GM23248 (cell line): ENCODE measurements at regions not wholly inside any gene's neighbourhood (a gene's known extent, or its start where the extent isn't known, plus 50 kb on each side); places are given as distances from the start of the nearest gene placed in this dataset.
"Not testable (repeated sequence)": the region's sequence is repeated elsewhere in the genome, so short reads cannot be mapped to it uniquely, and the experiment has no call there.

Experiments used
- DNase-seq: peaks from one replicate; pipeline ENCODE4 v3.0.0-alpha.2; 2015
- H2AFZ ChIP-seq: fragments of 200-600 bp; sonication (generic); 2 replicates; pipeline ENCODE4 v1.6.1; 2016; ENCODE audit warnings: antibody characterized with exemption
- H3F3A ChIP-seq: fragments of 200-600 bp; sonication (generic); 2 replicates; pipeline ENCODE4 v1.6.1; 2016; ENCODE audit warnings: mild to moderate bottlenecking, antibody characterized with exemption, mixed run types; ENCODE audit not compliant: insufficient read depth
- H3K27ac ChIP-seq: fragments of 200-600 bp; sonication (generic); 2 replicates; pipeline ENCODE4 v1.5.1; 2016; ENCODE audit warnings: mild to moderate bottlenecking
- H3K27me3 ChIP-seq: fragments of 200-600 bp; sonication (generic); replicated peaks from 2 replicates; pipeline ENCODE4 v1.6.1; 2016; ENCODE audit warnings: mild to moderate bottlenecking; ENCODE audit not compliant: insufficient read depth
- H3K36me3 ChIP-seq: fragments of 200-600 bp; sonication (generic); 2 replicates; pipeline ENCODE4 v1.6.1; 2016; ENCODE audit warnings: low read depth, mild to moderate bottlenecking
- H3K4me1 ChIP-seq: fragments of 200-600 bp; sonication (generic); 2 replicates; pipeline ENCODE4 v1.6.1; 2016; ENCODE audit warnings: mild to moderate bottlenecking; ENCODE audit not compliant: insufficient read depth
- H3K4me2 ChIP-seq: fragments of 200-600 bp; sonication (generic); one replicate; pipeline ENCODE4 v1.6.1; 2016; ENCODE audit warnings: mild to moderate bottlenecking; ENCODE audit not compliant: unreplicated experiment
- H3K4me3 ChIP-seq: fragments of 200-600 bp; sonication (generic); 2 replicates; pipeline ENCODE4 v1.5.1; 2016; ENCODE audit warnings: mild to moderate bottlenecking
- H3K79me2 ChIP-seq: fragments of 200-600 bp; sonication (generic); 2 replicates; pipeline ENCODE4 v1.6.1; 2016; ENCODE audit warnings: mild to moderate bottlenecking; ENCODE audit not compliant: insufficient read depth
- H3K9ac ChIP-seq: fragments of 200-600 bp; sonication (generic); 2 replicates; pipeline ENCODE4 v1.6.1; 2016; ENCODE audit warnings: mild to moderate bottlenecking
- H3K9me2 ChIP-seq: fragments of 200-600 bp; sonication (generic); 2 replicates; pipeline ENCODE4 v1.6.1; 2016; ENCODE audit warnings: mixed run types, mild to moderate bottlenecking, moderate library complexity; ENCODE audit not compliant: insufficient read depth
- H3K9me3 ChIP-seq: fragments of 200-600 bp; sonication (generic); one replicate; pipeline ENCODE4 v1.6.1; 2017; ENCODE audit warnings: low read depth
- H4K20me1 ChIP-seq: fragments of 200-600 bp; sonication (generic); 2 replicates; pipeline ENCODE4 v1.6.0; 2016; ENCODE audit not compliant: insufficient read depth
- EZH2 ChIP-seq: fragments of 200-600 bp; sonication (generic); IDR thresholded peaks from 2 replicates; pipeline ENCODE4 v1.6.1; 2018; ENCODE audit warnings: antibody characterized with exemption, mild to moderate bottlenecking; ENCODE audit not compliant: insufficient read depth, poor library complexity, severe bottlenecking
- EZH2phosphoT487 ChIP-seq: fragments of 200-600 bp; sonication (generic); IDR thresholded peaks from 2 replicates; pipeline ENCODE4 v1.6.1; 2018; ENCODE audit warnings: antibody characterized with exemption, moderate library complexity, mild to moderate bottlenecking, low read depth; ENCODE audit not compliant: insufficient read depth
- WGBS, 2 experiments: methylation state at CpG; one replicate each; pipeline ENCODE4 v1.1.6; 2015 to 2017; ENCODE audit warnings: low lambda C conversion rate in 2 of 2, low coverage in 1 of 2; ENCODE audit errors: missing lambda C conversion rate in 2 of 2; 5-methylcytosine and 5-hydroxymethylcytosine counted together
- in situ Hi-C: fragments of 300-500 bp; cut with MboI; formaldehyde crosslinking; loops from 2 replicates; pipeline ENCODE4 v1.15.0; 2020

DNA sequence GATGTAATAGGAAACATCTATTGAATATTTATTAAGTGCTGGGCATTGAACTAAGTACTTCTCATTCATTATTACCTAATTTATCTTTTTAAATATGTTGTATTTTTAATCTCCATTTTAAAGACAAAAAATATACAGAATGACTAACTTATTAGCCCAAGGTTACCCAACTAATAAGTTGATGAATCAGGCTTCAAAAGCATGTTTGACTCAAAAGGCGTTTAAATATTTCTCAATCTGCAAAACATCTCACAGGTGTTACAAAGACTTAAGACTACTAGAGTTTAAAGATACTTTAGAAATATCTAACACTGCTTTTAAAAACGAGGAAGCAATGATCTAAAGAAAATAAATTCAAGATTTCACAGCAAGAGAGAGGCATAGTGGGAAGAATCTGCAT, 457.4 kb upstream of the DCN start:
- no peak for DNase-seq
- WGBS, 2 experiments = 63 to 70% methylated on average over 2 of the region's 2 CpGs
- Histone ChIP-seq H2AFZ (no peak overlapping the region), H3K36me3 (no peaks in the 10 kb centered on the region), H3K79me2 (no peaks in the 10 kb centered on the region), H3K9me3 (no peaks in the 10 kb centered on the region), H3K4me1 (no peaks in the 10 kb centered on the region), H3K9me2 (no peaks in the 10 kb centered on the region), H3K27ac (no peak overlapping the region), H4K20me1 (no peaks in the 10 kb centered on the region), H3K9ac (no peak overlapping the region), H3K4me3 (no peak overlapping the region), H3F3A (no peaks in the 10 kb centered on the region), H3K4me2 (no peak overlapping the region), H3K27me3 (no peaks in the 10 kb centered on the region; the same call in 1 of the 2 replicates)
- TF ChIP-seq EZH2phosphoT487 (no peak), EZH2 (no peak)
- in situ Hi-C loops = no loop called here

DNA sequence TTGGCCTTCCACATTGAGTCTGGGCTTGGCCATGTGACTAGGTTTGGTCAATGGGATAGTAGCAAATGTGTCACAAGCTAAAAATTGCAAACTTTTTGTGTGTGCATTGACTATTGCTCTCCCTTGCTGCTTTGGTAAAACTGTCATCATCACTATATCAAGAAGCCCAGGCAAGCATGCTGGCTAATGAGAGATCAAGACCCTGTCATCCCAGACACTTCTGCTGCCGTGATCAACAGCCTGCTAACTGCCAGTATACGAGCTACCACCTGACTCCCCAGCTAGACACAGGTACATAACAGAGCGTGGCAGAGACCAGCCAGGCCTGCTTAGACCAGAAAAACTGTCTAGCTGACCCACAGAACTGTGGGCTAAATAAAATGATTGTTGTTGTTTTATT, 456.7 kb upstream of the DCN start:
- Histone ChIP-seq H3K4me1 (no peaks in the 10 kb centered on the region), H3K9me3 (no peaks in the 10 kb centered on the region), H3K4me3 (no peak overlapping the region), H3K27me3 (no peaks in the 10 kb centered on the region; the same call in 1 of the 2 replicates), H3K4me2 (no peak overlapping the region), H3K36me3 (no peaks in the 10 kb centered on the region), H3K9ac (no peak overlapping the region), H3K79me2 (no peaks in the 10 kb centered on the region), H4K20me1 (no peaks in the 10 kb centered on the region), H2AFZ (no peak overlapping the region), H3F3A (no peaks in the 10 kb centered on the region), H3K27ac (no peak overlapping the region), H3K9me2 (no peaks in the 10 kb centered on the region)
- 63 to 67% methylated on average over 3 of the region's 3 CpGs for WGBS, 2 experiments
- in situ Hi-C loops = no loop called here
- DNase-seq = no peak
- TF ChIP-seq EZH2phosphoT487 (no peak), EZH2 (no peak)

DNA sequence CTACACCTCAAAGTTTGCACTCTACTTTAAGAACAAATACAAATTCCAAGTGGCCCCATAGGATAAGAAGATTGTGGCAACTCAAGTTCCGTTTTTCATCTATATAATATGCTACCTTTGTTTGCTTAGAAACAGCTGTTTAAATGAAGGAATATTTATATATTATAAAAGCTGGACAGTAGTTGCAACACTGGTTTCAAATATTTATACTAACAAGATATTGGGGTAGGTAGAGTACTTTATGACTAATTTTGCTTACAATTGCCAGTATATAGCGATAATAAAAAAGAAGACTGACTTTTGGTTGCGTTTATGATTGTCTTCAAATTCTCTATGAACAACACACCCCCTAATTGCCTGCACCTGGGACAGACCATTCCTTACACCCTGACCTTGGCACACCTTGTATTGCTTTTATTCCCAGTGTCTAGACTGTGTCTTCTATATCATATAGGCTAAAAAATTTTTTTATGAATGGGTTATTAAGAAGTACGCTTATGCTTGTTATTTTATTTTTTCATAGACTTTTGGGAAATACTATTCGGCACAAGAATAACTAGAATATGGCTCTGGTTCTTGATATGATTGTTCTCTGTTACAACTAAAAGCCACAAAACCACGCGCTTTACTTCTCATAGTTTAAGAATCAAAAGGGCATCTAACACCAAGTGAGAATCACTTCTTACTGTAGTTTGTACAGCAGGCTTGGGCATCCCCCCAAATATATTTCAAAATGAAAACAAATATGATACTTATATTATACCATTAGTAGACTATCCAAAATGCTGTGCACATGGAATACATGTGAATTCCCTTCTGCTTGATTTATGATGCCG, 455.4 kb upstream of the DCN start:
- no peaks in the 10 kb centered on the region for H3K4me1 ChIP-seq
- H3K4me3 ChIP-seq = no peak overlapping the region
- no peak overlapping the region for H3K9ac ChIP-seq
- H2AFZ ChIP-seq = no peak overlapping the region
- no peaks in the 10 kb centered on the region for H3K36me3 ChIP-seq
- no peaks in the 10 kb centered on the region; the same call in 1 of the 2 replicates for H3K27me3 ChIP-seq
- in situ Hi-C loops = no loop called here
- TF ChIP-seq EZH2phosphoT487 (no peak), EZH2 (no peak)
- no peaks in the 10 kb centered on the region for H4K20me1 ChIP-seq
- no peak overlapping the region for H3K27ac ChIP-seq
- no peaks in the 10 kb centered on the region for H3K79me2 ChIP-seq
- H3K4me2 ChIP-seq = no peak overlapping the region
- no peaks in the 10 kb centered on the region for H3F3A ChIP-seq
- WGBS, 2 experiments = 91 to 93% methylated on average over 8 of the region's 8 CpGs
- H3K9me3 ChIP-seq = no peaks in the 10 kb centered on the region
- no peaks in the 10 kb centered on the region for H3K9me2 ChIP-seq
- DNase-seq = no peak

DNA sequence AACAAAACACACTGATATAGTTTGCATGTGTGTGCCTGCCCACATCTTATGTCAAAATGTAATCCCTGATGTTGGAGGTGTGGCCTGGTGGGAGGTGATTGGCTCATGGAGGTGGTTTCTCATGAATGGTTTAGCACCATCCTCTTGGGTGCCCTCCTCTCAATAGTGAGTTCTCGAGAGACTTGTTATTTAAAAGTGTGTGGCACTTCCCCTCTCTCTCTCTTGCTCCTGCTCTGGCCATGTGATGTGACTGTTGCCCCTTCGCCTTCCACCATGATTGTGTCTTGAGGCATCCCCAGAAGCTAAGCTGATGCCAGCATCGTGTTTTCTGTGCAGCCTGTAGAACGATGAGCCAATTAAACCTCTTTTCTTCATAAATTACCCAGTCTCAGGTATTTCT, 454.1 kb upstream of the DCN start:
- Histone ChIP-seq H3K36me3 (no peaks in the 10 kb centered on the region), H3K4me2 (no peak overlapping the region), H3K9me3 (no peaks in the 10 kb centered on the region), H4K20me1 (no peaks in the 10 kb centered on the region), H3K4me1 (no peaks in the 10 kb centered on the region), H3K27me3 (no peaks in the 10 kb centered on the region; the same call in 1 of the 2 replicates), H3K9ac (no peak overlapping the region), H2AFZ (no peak overlapping the region), H3K4me3 (no peak overlapping the region), H3K9me2 (no peaks in the 10 kb centered on the region), H3K79me2 (no peaks in the 10 kb centered on the region), H3F3A (no peaks in the 10 kb centered on the region), H3K27ac (no peak overlapping the region)
- in situ Hi-C loops = no loop called here
- TF ChIP-seq EZH2 = no peak
- TF ChIP-seq EZH2phosphoT487 = no peak
- WGBS, 2 experiments = 63 to 73% methylated on average over 4 of the region's 4 CpGs
- no peak for DNase-seq

DNA sequence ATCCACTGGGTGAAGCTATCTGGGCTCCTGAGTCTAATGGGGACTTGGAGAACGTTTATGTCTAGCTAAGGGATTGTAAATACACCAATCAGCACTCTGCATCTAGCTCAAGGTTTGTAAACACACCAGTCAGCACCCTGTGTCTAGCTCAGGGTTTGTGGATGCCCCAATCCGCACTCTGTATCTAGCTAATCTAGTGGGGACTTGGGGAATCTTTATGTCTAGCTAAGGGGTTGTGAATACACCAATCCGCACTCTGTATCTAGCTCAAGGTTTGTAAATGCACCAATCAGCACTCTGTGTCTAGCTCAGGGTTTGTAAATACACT, 451.7 kb upstream of the DCN start:
- H3F3A ChIP-seq, H3K4me2 ChIP-seq, DNase-seq, H2AFZ ChIP-seq, H3K9me2 ChIP-seq, H3K4me1 ChIP-seq, H3K36me3 ChIP-seq, H3K4me3 ChIP-seq, in situ Hi-C loops, H3K79me2 ChIP-seq, H3K9ac ChIP-seq, H3K27ac ChIP-seq, H4K20me1 ChIP-seq, H3K27me3 ChIP-seq, H3K9me3 ChIP-seq: not testable (repeated sequence)
- 85% methylated on average over 3 of the region's 3 CpGs for WGBS, 2 experiments
